H9 (cell line): ENCODE measurements at regions not wholly inside any gene's neighbourhood (a gene's known extent, or its start where the extent isn't known, plus 50 kb on each side); places are given as distances from the start of the nearest gene placed in this dataset.
A peak's percentile ranks its signal among the peaks of the same experiment; 100 is the strongest.

Experiments used
- DNase-seq: peaks from one replicate; pipeline ENCODE4 v3.0.0-alpha.2; 2017
- H2AFZ ChIP-seq: one replicate; pipeline ENCODE4 v1.6.1; 2013; ENCODE audit warnings: mild to moderate bottlenecking, low read length, control low read depth, moderate library complexity
- H2AK5ac ChIP-seq: 2 replicates; pipeline ENCODE4 v1.6.1; 2013; ENCODE audit warnings: low read length, control low read depth, mixed read lengths; ENCODE audit not compliant: insufficient read length
- H2BK120ac ChIP-seq: one replicate; pipeline ENCODE4 v1.6.1; 2013; ENCODE audit warnings: low read depth, mild to moderate bottlenecking, low read length, control low read depth, inconsistent platforms; ENCODE audit not compliant: poor library complexity, severe bottlenecking
- H2BK12ac ChIP-seq: 2 replicates; pipeline ENCODE4 v1.6.1; 2013; ENCODE audit warnings: low read length, control low read depth, mixed read lengths, low read depth; ENCODE audit not compliant: insufficient read length
- H2BK15ac ChIP-seq: 2 replicates; pipeline ENCODE4 v1.6.1; 2013; ENCODE audit warnings: low read depth, low read length, control low read depth
- H2BK20ac ChIP-seq: one replicate; pipeline ENCODE4 v1.6.1; 2013; ENCODE audit warnings: low read depth, mild to moderate bottlenecking, low read length, control low read depth, inconsistent platforms; ENCODE audit not compliant: poor library complexity, severe bottlenecking
- H2BK5ac ChIP-seq: 2 replicates; pipeline ENCODE4 v1.6.1; 2013; ENCODE audit warnings: low read length, control low read depth, mixed read lengths; ENCODE audit not compliant: insufficient read length
- H3K14ac ChIP-seq: 2 replicates; pipeline ENCODE4 v1.6.1; 2013; ENCODE audit warnings: low read length, control low read depth; ENCODE audit not compliant: insufficient read depth
- H3K18ac ChIP-seq: 2 replicates; pipeline ENCODE4 v1.6.1; 2013; ENCODE audit warnings: low read depth, mild to moderate bottlenecking, mixed read lengths, low read length, control low read depth; ENCODE audit not compliant: insufficient read length
- H3K23ac ChIP-seq: 2 replicates; pipeline ENCODE4 v1.6.1; 2013; ENCODE audit warnings: low read length, control low read depth, mixed read lengths, low read depth; ENCODE audit not compliant: insufficient read length
- H3K23me2 ChIP-seq: 2 replicates; pipeline ENCODE4 v1.6.1; 2013; ENCODE audit warnings: low read depth, mild to moderate bottlenecking, mixed read lengths, low read length, control low read depth; ENCODE audit not compliant: insufficient read length, poor library complexity, severe bottlenecking
- H3K27ac ChIP-seq: 2 replicates; pipeline ENCODE4 v1.5.1; 2013; ENCODE audit warnings: low read length, control low read depth, mixed read lengths, low read depth; ENCODE audit not compliant: insufficient read length
- H3K27me3 ChIP-seq: 2 replicates; pipeline ENCODE4 v1.6.1; 2013; ENCODE audit warnings: low read length, control low read depth, inconsistent platforms; ENCODE audit not compliant: insufficient read depth
- H3K4ac ChIP-seq: 2 replicates; pipeline ENCODE4 v1.6.1; 2013; ENCODE audit warnings: low read depth, mild to moderate bottlenecking, control low read depth, inconsistent platforms, low read length, moderate library complexity
- H3K4me1 ChIP-seq: 2 replicates; pipeline ENCODE4 v1.6.1; 2013; ENCODE audit warnings: low read length, control low read depth, inconsistent platforms; ENCODE audit not compliant: insufficient read depth
- H3K4me2 ChIP-seq: 2 replicates; pipeline ENCODE4 v1.6.1; 2013; ENCODE audit warnings: low read length, control low read depth, mixed read lengths; ENCODE audit not compliant: insufficient read length, insufficient read depth
- H3K56ac ChIP-seq: 2 replicates; pipeline ENCODE4 v1.6.1; 2013; ENCODE audit warnings: low read depth, mild to moderate bottlenecking, mixed read lengths, low read length, control low read depth; ENCODE audit not compliant: insufficient read length
- H3K79me1 ChIP-seq: 2 replicates; pipeline ENCODE4 v1.6.1; 2013; ENCODE audit warnings: low read depth, mild to moderate bottlenecking, moderate library complexity, low read length, control low read depth, inconsistent platforms; ENCODE audit not compliant: insufficient read depth, poor library complexity, severe bottlenecking
- H3K79me2 ChIP-seq: 2 replicates; pipeline ENCODE4 v1.6.1; 2013; ENCODE audit warnings: low read length, control low read depth, inconsistent platforms; ENCODE audit not compliant: insufficient read depth
- H3K9ac ChIP-seq: 2 replicates; pipeline ENCODE4 v1.6.1; 2013; ENCODE audit warnings: low read length, control low read depth, mixed read lengths; ENCODE audit not compliant: insufficient read length; ENCODE audit errors: extremely low read depth
- H3K9me3 ChIP-seq: one replicate; pipeline ENCODE4 v1.6.1; 2013; ENCODE audit warnings: low read depth, low read length, inconsistent platforms; ENCODE audit not compliant: control insufficient read depth
- H3T11ph ChIP-seq: one replicate; pipeline ENCODE4 v1.6.1; 2013; ENCODE audit warnings: mild to moderate bottlenecking, low read length, control low read depth, inconsistent platforms
- H4K20me1 ChIP-seq: one replicate; pipeline ENCODE4 v1.6.1; 2013; ENCODE audit not compliant: control insufficient read depth, insufficient read length, insufficient read depth
- H4K5ac ChIP-seq: 2 replicates; pipeline ENCODE4 v1.6.1; 2013; ENCODE audit warnings: low read depth, mild to moderate bottlenecking, mixed read lengths, low read length, control low read depth; ENCODE audit not compliant: insufficient read length
- H4K8ac ChIP-seq: replicated peaks from 2 replicates; pipeline ENCODE4 v1.6.1; 2013; ENCODE audit warnings: low read length, control low read depth, mixed read lengths, low read depth; ENCODE audit not compliant: insufficient read length
- H4K91ac ChIP-seq: 2 replicates; pipeline ENCODE4 v1.6.1; 2013; ENCODE audit warnings: low read depth, mild to moderate bottlenecking, moderate library complexity, mixed read lengths, low read length, control low read depth; ENCODE audit not compliant: insufficient read length
- H3K27ac Mint-ChIP-seq, 3 experiments: 2 replicates in 2 of 3; 3 replicates in 1 of 3; pipeline ENCODE4 v1.8.0; 2020 to 2021; ENCODE audit warnings: mixed read lengths in 3 of 3, mild to moderate bottlenecking in 1 of 3, moderate library complexity in 1 of 3
- H3K27me3 Mint-ChIP-seq: 2 replicates; pipeline ENCODE4 v1.8.0; 2021; ENCODE audit warnings: low read depth, mild to moderate bottlenecking, moderate library complexity, mixed read lengths
- H3K36me3 Mint-ChIP-seq, 3 experiments: 2 replicates in 2 of 3; 3 replicates in 1 of 3; pipeline ENCODE4 v1.8.0; 2020 to 2021; ENCODE audit warnings: low read depth in 3 of 3, mixed read lengths in 3 of 3; ENCODE audit not compliant: insufficient read depth in 1 of 3
- H3K4me1 Mint-ChIP-seq, 2 experiments: 2 replicates each; pipeline ENCODE4 v1.8.0; 2020; ENCODE audit warnings: mixed read lengths in 2 of 2
- H3K4me3 Mint-ChIP-seq, 2 experiments: 2 replicates in 1 of 2; 3 replicates in 1 of 2; pipeline ENCODE4 v1.8.0; 2020 to 2021; ENCODE audit warnings: mild to moderate bottlenecking in 2 of 2, mixed read lengths in 2 of 2, moderate library complexity in 1 of 2
- H3K9me3 Mint-ChIP-seq, 2 experiments: 2 replicates in 1 of 2; 3 replicates in 1 of 2; pipeline ENCODE4 v1.8.0; 2020; ENCODE audit warnings: mild to moderate bottlenecking in 2 of 2, mixed read lengths in 2 of 2, moderate library complexity in 1 of 2
- WGBS: extraction: QIAGEN DNeasy Blood & Tissue Kit; methylation state at CpG from one replicate; pipeline ENCODE4 v1.1.7; 2013; ENCODE audit warnings: missing lambda C conversion rate, low lambda C conversion rate, mixed read lengths; ENCODE audit not compliant: insufficient read length; ENCODE audit errors: extremely low coverage; 5-methylcytosine and 5-hydroxymethylcytosine counted together
- TF ChIP-seq, protein P1 (sequence below): fragments of 200-600 bp; sonication (generic); conservative IDR thresholded peaks from 3 replicates; pipeline ENCODE4 v1.8.0; 2021; ENCODE audit warnings: antibody characterized with exemption, mild to moderate bottlenecking

DNA sequence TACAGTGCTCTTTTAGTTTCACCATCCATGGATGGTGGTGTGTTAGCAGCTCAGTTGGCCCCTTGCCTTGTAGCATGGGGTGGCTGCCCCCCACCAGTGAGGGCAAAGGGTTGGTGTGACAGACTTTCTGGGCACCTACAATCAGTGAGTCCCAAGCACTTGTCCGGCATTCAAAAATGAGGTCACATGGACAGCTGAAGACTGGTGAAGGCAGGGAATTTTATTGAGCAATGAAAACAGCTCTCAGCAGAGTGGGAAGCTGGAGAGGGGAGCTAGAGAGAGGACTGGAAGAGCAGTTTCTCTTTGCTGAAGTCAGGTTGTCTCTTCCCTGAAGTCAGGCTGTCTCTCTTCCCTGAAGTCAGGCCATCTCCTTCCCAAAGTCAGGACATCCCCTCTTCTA is 1053.2 kb downstream of the SLITRK1 start:
- no peak overlapping the region for H3K9ac ChIP-seq
- H2BK15ac ChIP-seq, result no peak overlapping the region
- no peaks in the 10 kb centered on the region for H3K27me3 ChIP-seq
- no peak overlapping the region for H2AK5ac ChIP-seq
- no peaks in the 10 kb centered on the region for H3K9me3 Mint-ChIP-seq
- no peaks in the 10 kb centered on the region for H3K27me3 Mint-ChIP-seq
- H3K4me3 Mint-ChIP-seq, result no peak overlapping the region
- H3K56ac ChIP-seq, result no peak overlapping the region
- no peak overlapping the region for H2BK5ac ChIP-seq
- H2AFZ ChIP-seq, result no peak overlapping the region
- no peaks in the 10 kb centered on the region for H4K20me1 ChIP-seq
- no peak overlapping the region for H2BK12ac ChIP-seq
- no peak overlapping the region for H2BK120ac ChIP-seq
- H3K4me1 Mint-ChIP-seq, result peaks cover 0 to 2% of the 10 kb centered on the region in 2 experiments; a peak in 1 of 4 replicates
- H3K36me3 Mint-ChIP-seq, result no peaks in the 10 kb centered on the region
- H4K5ac ChIP-seq, result no peak overlapping the region
- H3T11ph ChIP-seq, result no peak overlapping the region
- H2BK20ac ChIP-seq, result no peak overlapping the region
- H3K14ac ChIP-seq, result no peak overlapping the region
- H3K9me3 ChIP-seq, result no peaks in the 10 kb centered on the region
- no CpG with 5 or more reads among the region's 1 CpG for WGBS
- H3K79me1 ChIP-seq, result no peaks in the 10 kb centered on the region
- H3K79me2 ChIP-seq, result no peaks in the 10 kb centered on the region
- no peak overlapping the region for H3K18ac ChIP-seq
- no peaks in the 10 kb centered on the region for H3K4me1 ChIP-seq
- no peak overlapping the region for H3K23ac ChIP-seq
- no peak overlapping the region for H4K91ac ChIP-seq
- no peak overlapping the region for H3K27ac ChIP-seq
- H3K4ac ChIP-seq, result no peak overlapping the region
- H4K8ac ChIP-seq, result no peak overlapping the region
- no peaks in the 10 kb centered on the region for H3K23me2 ChIP-seq
- DNase-seq, result no peak
- H3K4me2 ChIP-seq, result no peak overlapping the region
- TF ChIP-seq, protein P1, sequence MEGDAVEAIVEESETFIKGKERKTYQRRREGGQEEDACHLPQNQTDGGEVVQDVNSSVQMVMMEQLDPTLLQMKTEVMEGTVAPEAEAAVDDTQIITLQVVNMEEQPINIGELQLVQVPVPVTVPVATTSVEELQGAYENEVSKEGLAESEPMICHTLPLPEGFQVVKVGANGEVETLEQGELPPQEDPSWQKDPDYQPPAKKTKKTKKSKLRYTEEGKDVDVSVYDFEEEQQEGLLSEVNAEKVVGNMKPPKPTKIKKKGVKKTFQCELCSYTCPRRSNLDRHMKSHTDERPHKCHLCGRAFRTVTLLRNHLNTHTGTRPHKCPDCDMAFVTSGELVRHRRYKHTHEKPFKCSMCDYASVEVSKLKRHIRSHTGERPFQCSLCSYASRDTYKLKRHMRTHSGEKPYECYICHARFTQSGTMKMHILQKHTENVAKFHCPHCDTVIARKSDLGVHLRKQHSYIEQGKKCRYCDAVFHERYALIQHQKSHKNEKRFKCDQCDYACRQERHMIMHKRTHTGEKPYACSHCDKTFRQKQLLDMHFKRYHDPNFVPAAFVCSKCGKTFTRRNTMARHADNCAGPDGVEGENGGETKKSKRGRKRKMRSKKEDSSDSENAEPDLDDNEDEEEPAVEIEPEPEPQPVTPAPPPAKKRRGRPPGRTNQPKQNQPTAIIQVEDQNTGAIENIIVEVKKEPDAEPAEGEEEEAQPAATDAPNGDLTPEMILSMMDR, result no peak
- H3K27ac Mint-ChIP-seq, result peak overlapping the region in 1 of 3 experiments; percentile 44; a peak in 1 of 7 replicates
